ENCODE measurements at regions not wholly inside any gene's neighbourhood (a gene's known extent, or its start where the extent isn't known, plus 50 kb on each side); places are given as distances from the start of the nearest gene placed in this dataset.

DNA sequence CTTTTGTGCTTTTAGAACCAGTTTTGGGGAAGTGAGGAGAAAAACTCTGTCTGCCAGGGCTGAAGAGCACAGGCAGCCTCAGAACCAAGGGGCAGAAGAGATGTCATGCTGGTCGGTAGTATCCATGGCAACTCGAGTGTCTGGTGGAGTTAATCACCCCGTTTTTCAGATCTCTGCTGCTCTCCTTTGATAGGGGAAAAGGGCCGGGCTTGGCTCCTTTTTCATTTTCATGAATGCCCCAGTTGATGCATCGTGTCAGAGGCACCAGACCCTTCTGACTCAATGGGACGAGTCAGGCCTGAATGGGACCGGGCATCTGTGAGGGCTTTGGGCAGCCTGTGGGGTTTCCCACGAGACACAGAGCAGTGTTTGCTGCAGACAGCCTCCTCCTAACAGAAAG, 304.6 kb downstream of the ABCC12 start:
- DNase-seq (ENCODE audit: low read depth, low spot score) (no peak), FAIRE-seq (no peak)
- no peak for TF ChIP-seq EZH2 (IDR thresholded peaks at IDR 0.05; ENCODE audit: low read length)
- TF ChIP-seq, protein P1, sequence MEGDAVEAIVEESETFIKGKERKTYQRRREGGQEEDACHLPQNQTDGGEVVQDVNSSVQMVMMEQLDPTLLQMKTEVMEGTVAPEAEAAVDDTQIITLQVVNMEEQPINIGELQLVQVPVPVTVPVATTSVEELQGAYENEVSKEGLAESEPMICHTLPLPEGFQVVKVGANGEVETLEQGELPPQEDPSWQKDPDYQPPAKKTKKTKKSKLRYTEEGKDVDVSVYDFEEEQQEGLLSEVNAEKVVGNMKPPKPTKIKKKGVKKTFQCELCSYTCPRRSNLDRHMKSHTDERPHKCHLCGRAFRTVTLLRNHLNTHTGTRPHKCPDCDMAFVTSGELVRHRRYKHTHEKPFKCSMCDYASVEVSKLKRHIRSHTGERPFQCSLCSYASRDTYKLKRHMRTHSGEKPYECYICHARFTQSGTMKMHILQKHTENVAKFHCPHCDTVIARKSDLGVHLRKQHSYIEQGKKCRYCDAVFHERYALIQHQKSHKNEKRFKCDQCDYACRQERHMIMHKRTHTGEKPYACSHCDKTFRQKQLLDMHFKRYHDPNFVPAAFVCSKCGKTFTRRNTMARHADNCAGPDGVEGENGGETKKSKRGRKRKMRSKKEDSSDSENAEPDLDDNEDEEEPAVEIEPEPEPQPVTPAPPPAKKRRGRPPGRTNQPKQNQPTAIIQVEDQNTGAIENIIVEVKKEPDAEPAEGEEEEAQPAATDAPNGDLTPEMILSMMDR (optimal IDR thresholded peaks at IDR 0.05 in 1 of 3, IDR thresholded peaks at IDR 0.05 in 1 of 3, conservative IDR thresholded peaks at IDR 0.05 in 1 of 3; ENCODE audit: extremely low read depth in 1 of 3, insufficient read depth in 2 of 3, low read length in 3 of 3): no peak
- Histone ChIP-seq H3K27ac (ENCODE audit: control insufficient read depth, insufficient read depth, low read length) (no peak overlapping the region), H3K4me2 (ENCODE audit: control insufficient read depth, extremely low read depth, insufficient read depth, low read depth, low read length) (no peak overlapping the region), H3K4me3 (ENCODE audit: control insufficient read depth in 2 of 3, extremely low read depth in 1 of 3, insufficient read depth in 2 of 3, low read depth in 1 of 3, low read length in 3 of 3) (no peak overlapping the region), H3K9ac (ENCODE audit: control insufficient read depth, extremely low read depth, insufficient read depth, low read length) (no peak overlapping the region), H4K20me1 (ENCODE audit: control insufficient read depth, extremely low read depth, insufficient read depth, low read length) (no peaks in the 10 kb centered on the region), H3K27me3 (ENCODE audit: control insufficient read depth, extremely low read depth, insufficient read depth, low read length) (no peaks in the 10 kb centered on the region), H2AFZ (ENCODE audit: control insufficient read depth, low read length) (no peak overlapping the region), H3K79me2 (ENCODE audit: control insufficient read depth, insufficient read depth, low read length) (no peaks in the 10 kb centered on the region), H3K4me1 (ENCODE audit: control insufficient read depth, extremely low read depth, insufficient read depth, low read length) (peaks cover 29% of the 10 kb centered on the region), H3K9me1 (ENCODE audit: control insufficient read depth, extremely low read depth, insufficient read depth, low read length) (no peaks in the 10 kb centered on the region), H3K9me3 (ENCODE audit: control insufficient read depth, low read depth, low read length) (no peaks in the 10 kb centered on the region), H3K36me3 (ENCODE audit: control insufficient read depth in 2 of 2, extremely low read depth in 1 of 2, insufficient read depth in 2 of 2, low read length in 2 of 2) (no peaks in the 10 kb centered on the region)
- dilution Hi-C loops (cut with MboI; ENCODE audit: extremely low pct_ligation_motif_present, low sequenced_read_pairs): no loop called here

GRCh38 chr16:47849736-47850135, 306.1 kb downstream of the ABCC12 start:
- FAIRE-seq: no peak
- Histone ChIP-seq H3K9me1 (ENCODE audit: control insufficient read depth, extremely low read depth, insufficient read depth, low read length) (no peaks in the 10 kb centered on the region), H3K79me2 (ENCODE audit: control insufficient read depth, insufficient read depth, low read length) (no peaks in the 10 kb centered on the region), H3K4me2 (ENCODE audit: control insufficient read depth, extremely low read depth, insufficient read depth, low read depth, low read length) (no peak overlapping the region), H3K9ac (ENCODE audit: control insufficient read depth, extremely low read depth, insufficient read depth, low read length) (no peak overlapping the region), H2AFZ (ENCODE audit: control insufficient read depth, low read length) (no peak overlapping the region), H3K4me3 (ENCODE audit: control insufficient read depth in 2 of 3, extremely low read depth in 1 of 3, insufficient read depth in 2 of 3, low read depth in 1 of 3, low read length in 3 of 3) (no peak overlapping the region), H3K4me1 (ENCODE audit: control insufficient read depth, extremely low read depth, insufficient read depth, low read length) (peaks cover 30% of the 10 kb centered on the region), H3K9me3 (ENCODE audit: control insufficient read depth, low read depth, low read length) (no peaks in the 10 kb centered on the region), H3K27ac (ENCODE audit: control insufficient read depth, insufficient read depth, low read length) (no peak overlapping the region), H4K20me1 (ENCODE audit: control insufficient read depth, extremely low read depth, insufficient read depth, low read length) (no peaks in the 10 kb centered on the region), H3K27me3 (ENCODE audit: control insufficient read depth, extremely low read depth, insufficient read depth, low read length) (no peaks in the 10 kb centered on the region), H3K36me3 (ENCODE audit: control insufficient read depth in 2 of 2, extremely low read depth in 1 of 2, insufficient read depth in 2 of 2, low read length in 2 of 2) (no peaks in the 10 kb centered on the region)
- TF ChIP-seq EZH2 (IDR thresholded peaks at IDR 0.05; ENCODE audit: low read length): no peak
- TF ChIP-seq, protein P1 (optimal IDR thresholded peaks at IDR 0.05 in 1 of 3, IDR thresholded peaks at IDR 0.05 in 1 of 3, conservative IDR thresholded peaks at IDR 0.05 in 1 of 3; ENCODE audit: extremely low read depth in 1 of 3, insufficient read depth in 2 of 3, low read length in 3 of 3): no peak
- DNase-seq (ENCODE audit: low read depth, low spot score): no peak
- dilution Hi-C loops (cut with MboI; ENCODE audit: extremely low pct_ligation_motif_present, low sequenced_read_pairs): no loop called here
